Osteocyte (in vitro differentiated cells): ENCODE measurements at regions not wholly inside any gene's neighbourhood (a gene's known extent, or its start where the extent isn't known, plus 50 kb on each side); places are given as distances from the start of the nearest gene placed in this dataset.

Experiments used
- DNase-seq: peaks from one replicate; pipeline ENCODE4 v3.0.0; 2021; ENCODE audit warnings: mixed read lengths; ENCODE audit not compliant: unreplicated experiment; ENCODE audit errors: extremely low spot score
- H3K27ac Mint-ChIP-seq: one replicate; pipeline ENCODE4 v1.8.0; 2021; ENCODE audit warnings: mild to moderate bottlenecking, mixed read lengths; ENCODE audit not compliant: unreplicated experiment
- H3K27me3 Mint-ChIP-seq: one replicate; pipeline ENCODE4 v1.8.0; 2021; ENCODE audit warnings: mixed read lengths; ENCODE audit not compliant: unreplicated experiment
- H3K36me3 Mint-ChIP-seq: one replicate; pipeline ENCODE4 v1.8.0; 2021; ENCODE audit warnings: mixed read lengths; ENCODE audit not compliant: unreplicated experiment
- H3K4me1 Mint-ChIP-seq: one replicate; pipeline ENCODE4 v1.8.0; 2021; ENCODE audit warnings: mixed read lengths; ENCODE audit not compliant: unreplicated experiment
- H3K4me3 Mint-ChIP-seq: one replicate; pipeline ENCODE4 v1.8.0; 2021; ENCODE audit warnings: mild to moderate bottlenecking, moderate library complexity, mixed read lengths; ENCODE audit not compliant: unreplicated experiment
- H3K9me3 Mint-ChIP-seq: one replicate; pipeline ENCODE4 v1.8.0; 2021; ENCODE audit warnings: mixed read lengths; ENCODE audit not compliant: unreplicated experiment
- TF ChIP-seq, protein P1 (sequence below): fragments of 200-600 bp; sonication (generic); IDR thresholded peaks from 2 replicates; pipeline ENCODE4 v1.5.0; 2021; ENCODE audit warnings: antibody characterized with exemption, mild to moderate bottlenecking, moderate library complexity

DNA sequence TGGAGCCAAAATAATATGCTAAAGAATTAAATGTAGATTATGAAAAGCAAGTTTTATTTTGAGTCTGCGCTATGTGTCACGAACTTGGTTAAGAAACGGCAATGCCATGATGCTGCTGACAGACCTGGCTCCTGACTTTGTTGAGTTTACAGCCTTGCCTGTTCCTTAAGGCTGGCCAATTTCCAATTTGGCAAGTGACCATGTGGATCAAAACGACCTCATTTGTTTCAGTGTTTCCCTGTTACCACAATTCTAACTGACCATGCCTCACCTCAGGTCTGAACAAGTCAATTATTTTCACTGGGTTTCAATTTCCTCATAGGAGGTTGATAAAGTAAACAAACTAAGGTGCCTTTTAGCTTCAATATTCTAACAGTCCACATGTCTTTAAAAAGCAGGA is 461.4 kb downstream of the ZNF608 start:
- H3K36me3 Mint-ChIP-seq = no peaks in the 10 kb centered on the region
- H3K9me3 Mint-ChIP-seq = no peaks in the 10 kb centered on the region
- peaks cover 3% of the 10 kb centered on the region for H3K4me1 Mint-ChIP-seq
- H3K27ac Mint-ChIP-seq = no peak overlapping the region
- TF ChIP-seq, protein P1, sequence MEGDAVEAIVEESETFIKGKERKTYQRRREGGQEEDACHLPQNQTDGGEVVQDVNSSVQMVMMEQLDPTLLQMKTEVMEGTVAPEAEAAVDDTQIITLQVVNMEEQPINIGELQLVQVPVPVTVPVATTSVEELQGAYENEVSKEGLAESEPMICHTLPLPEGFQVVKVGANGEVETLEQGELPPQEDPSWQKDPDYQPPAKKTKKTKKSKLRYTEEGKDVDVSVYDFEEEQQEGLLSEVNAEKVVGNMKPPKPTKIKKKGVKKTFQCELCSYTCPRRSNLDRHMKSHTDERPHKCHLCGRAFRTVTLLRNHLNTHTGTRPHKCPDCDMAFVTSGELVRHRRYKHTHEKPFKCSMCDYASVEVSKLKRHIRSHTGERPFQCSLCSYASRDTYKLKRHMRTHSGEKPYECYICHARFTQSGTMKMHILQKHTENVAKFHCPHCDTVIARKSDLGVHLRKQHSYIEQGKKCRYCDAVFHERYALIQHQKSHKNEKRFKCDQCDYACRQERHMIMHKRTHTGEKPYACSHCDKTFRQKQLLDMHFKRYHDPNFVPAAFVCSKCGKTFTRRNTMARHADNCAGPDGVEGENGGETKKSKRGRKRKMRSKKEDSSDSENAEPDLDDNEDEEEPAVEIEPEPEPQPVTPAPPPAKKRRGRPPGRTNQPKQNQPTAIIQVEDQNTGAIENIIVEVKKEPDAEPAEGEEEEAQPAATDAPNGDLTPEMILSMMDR = no peak
- no peak overlapping the region for H3K4me3 Mint-ChIP-seq
- DNase-seq = no peak
- peaks cover 13% of the 10 kb centered on the region for H3K27me3 Mint-ChIP-seq

DNA sequence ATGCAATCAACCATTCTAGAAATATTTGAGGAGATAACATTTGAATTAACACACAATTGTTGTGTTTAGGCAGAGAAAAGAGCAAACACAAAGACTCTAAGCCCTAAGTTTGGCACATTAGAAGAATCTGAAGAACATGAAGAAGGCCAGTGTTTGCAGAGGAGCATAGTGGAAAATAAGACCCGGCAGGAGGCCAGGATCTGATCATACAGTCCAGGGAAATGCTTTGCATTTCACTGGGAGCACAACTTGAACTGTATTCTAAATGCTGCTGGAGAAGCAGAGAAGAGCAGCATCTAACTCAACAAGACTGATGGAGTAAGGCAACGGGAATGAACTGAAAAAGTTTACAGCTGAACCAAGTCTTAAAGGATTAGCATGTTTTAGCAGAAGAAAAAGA is 463.4 kb downstream of the ZNF608 start:
- Mint-ChIP-seq H3K9me3 (no peaks in the 10 kb centered on the region), H3K27ac (no peak overlapping the region), H3K4me1 (peaks cover 7% of the 10 kb centered on the region), H3K36me3 (no peaks in the 10 kb centered on the region), H3K4me3 (no peak overlapping the region), H3K27me3 (peaks cover 13% of the 10 kb centered on the region)
- TF ChIP-seq, protein P1 = no peak
- no peak for DNase-seq

DNA sequence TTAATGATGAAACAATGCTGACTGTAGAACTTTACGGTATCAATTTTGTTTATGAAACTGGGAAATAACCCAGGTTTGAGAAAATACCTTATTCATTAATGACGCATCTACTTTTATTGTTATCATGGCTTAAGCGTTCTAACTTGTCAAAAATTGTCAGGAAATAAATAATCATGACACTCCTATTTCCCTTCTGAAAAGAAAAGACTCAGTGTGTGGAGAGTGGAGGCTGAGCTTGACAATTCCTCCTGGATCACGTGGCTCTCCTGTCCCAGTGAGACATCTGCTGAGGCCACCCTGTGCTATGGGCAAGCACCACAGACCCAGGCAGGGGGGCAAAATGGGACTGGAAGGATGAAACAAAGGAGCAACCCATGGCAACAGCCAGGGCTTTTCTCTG is 466.4 kb downstream of the ZNF608 start:
- DNase-seq = no peak
- TF ChIP-seq, protein P1 = no peak
- H3K9me3 Mint-ChIP-seq = no peaks in the 10 kb centered on the region

DNA sequence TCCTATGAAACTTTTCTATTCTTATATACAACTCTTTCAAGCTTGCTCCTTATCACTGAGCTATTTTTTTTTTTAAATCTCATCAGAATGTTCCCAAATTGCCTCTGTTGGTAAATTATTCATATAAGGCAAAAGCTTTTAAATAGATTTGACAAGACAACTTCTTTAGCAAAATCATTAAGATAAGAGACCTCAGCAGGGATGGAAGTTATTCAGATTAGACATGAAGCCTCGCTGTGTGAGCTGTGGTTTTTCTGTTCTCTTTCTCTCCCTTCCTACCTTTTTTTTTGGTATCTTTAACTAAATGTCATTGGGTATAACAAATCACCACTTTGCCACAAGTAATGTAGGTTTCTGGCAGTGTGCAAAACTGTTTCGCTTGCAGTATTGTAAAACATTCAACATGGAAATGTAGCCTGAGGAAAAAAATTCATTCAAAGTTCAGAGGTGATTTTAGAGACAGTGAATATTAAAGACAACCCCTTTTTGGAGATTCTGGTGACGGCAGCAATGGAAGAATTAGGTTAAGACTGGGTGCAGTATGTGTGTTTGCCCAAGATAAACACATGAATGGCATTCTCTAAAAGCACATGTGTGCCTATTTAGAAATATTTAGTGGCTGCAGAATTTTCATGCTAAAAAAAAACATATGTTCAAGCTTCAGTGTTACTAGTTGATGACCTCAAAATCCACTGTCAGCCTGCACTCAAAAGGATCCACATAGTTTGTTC is 467.1 kb downstream of the ZNF608 start:
- TF ChIP-seq, protein P1 = no peak
- no peak for DNase-seq
- H3K27me3 Mint-ChIP-seq = peaks cover 3% of the 10 kb centered on the region
- no peak overlapping the region for H3K4me3 Mint-ChIP-seq
- H3K9me3 Mint-ChIP-seq = no peaks in the 10 kb centered on the region
- H3K4me1 Mint-ChIP-seq = peaks cover 7% of the 10 kb centered on the region
- H3K36me3 Mint-ChIP-seq = no peaks in the 10 kb centered on the region
- no peak overlapping the region for H3K27ac Mint-ChIP-seq

More for the DNA sequence above, 466.4 kb downstream of the ZNF608 start:
- no peak overlapping the region for H3K4me3 Mint-ChIP-seq
- peaks cover 7% of the 10 kb centered on the region for H3K4me1 Mint-ChIP-seq
- peaks cover 7% of the 10 kb centered on the region for H3K27me3 Mint-ChIP-seq
- H3K27ac Mint-ChIP-seq = no peak overlapping the region
- H3K36me3 Mint-ChIP-seq = no peaks in the 10 kb centered on the region

DNA sequence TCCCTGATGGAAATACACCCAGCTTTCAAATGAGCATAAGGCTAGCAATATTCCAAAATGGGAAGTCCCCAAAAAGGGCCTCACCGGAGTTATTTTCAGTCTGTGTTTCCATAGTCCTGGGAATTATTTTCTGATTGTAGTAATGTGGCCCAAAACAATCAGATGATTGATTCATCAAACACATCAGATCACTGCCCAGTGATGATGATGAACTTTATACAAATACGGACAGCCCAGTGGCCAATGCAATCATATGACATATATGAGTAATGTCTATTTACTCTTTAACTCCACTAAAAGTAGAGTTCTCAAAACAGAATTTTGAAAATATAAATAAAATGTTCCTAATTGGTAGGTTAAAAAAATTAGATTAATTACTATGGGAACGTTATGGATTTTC is 467.8 kb downstream of the ZNF608 start:
- H3K9me3 Mint-ChIP-seq = no peaks in the 10 kb centered on the region
- H3K36me3 Mint-ChIP-seq = no peaks in the 10 kb centered on the region
- DNase-seq = no peak
- peaks cover 7% of the 10 kb centered on the region for H3K4me1 Mint-ChIP-seq
- no peak overlapping the region for H3K27ac Mint-ChIP-seq
- no peak overlapping the region for H3K4me3 Mint-ChIP-seq
- H3K27me3 Mint-ChIP-seq = peaks cover 3% of the 10 kb centered on the region
- TF ChIP-seq, protein P1 = no peak
